ENCODE measurements at regions not wholly inside any gene's neighbourhood (a gene's known extent, or its start where the extent isn't known, plus 50 kb on each side); places are given as distances from the start of the nearest gene placed in this dataset.

GRCh38 chr3:69535613-69536012 lies 149.7 kb upstream of the FRMD4B start:
- no peak for TF ChIP-seq CTCF (IDR thresholded peaks at IDR 0.05)
- no peak for TF ChIP-seq ZFX (IDR thresholded peaks at IDR 0.05; ENCODE audit: borderline replicate concordance)

GRCh38 chr3:69532547-69533224 lies 146.8 kb upstream of the FRMD4B start:
- TF ChIP-seq ZFX (IDR thresholded peaks at IDR 0.05; ENCODE audit: borderline replicate concordance) (no peak), CTCF (IDR thresholded peaks at IDR 0.05) (no peak)
- H3K27ac ChIP-seq, result no peak overlapping the region

More at GRCh38 chr3:69535613-69536012, 149.7 kb upstream of the FRMD4B start:
- no peak overlapping the region for H3K27ac ChIP-seq

- no peak for TF ChIP-seq ZFX (IDR thresholded peaks at IDR 0.05; ENCODE audit: borderline replicate concordance)
- TF ChIP-seq CTCF (IDR thresholded peaks at IDR 0.05), result no peak
- no peak overlapping the region for H3K27ac ChIP-seq
Observed at GRCh38 chr3:69531576-69532546, 146.0 kb upstream of the FRMD4B start.

GRCh38 chr3:69530554-69530953 lies 144.7 kb upstream of the FRMD4B start:
- TF ChIP-seq CTCF (IDR thresholded peaks at IDR 0.05), result no peak
- TF ChIP-seq ZFX (IDR thresholded peaks at IDR 0.05; ENCODE audit: borderline replicate concordance), result no peak
- H3K27ac ChIP-seq, result no peak overlapping the region

- H3K27ac ChIP-seq, result no peak overlapping the region
- no peak for TF ChIP-seq CTCF (IDR thresholded peaks at IDR 0.05)
- TF ChIP-seq ZFX (IDR thresholded peaks at IDR 0.05; ENCODE audit: borderline replicate concordance), result no peak
Observed at GRCh38 chr3:69527498-69527897, 141.6 kb upstream of the FRMD4B start.

- no peak overlapping the region for H3K27ac ChIP-seq
- TF ChIP-seq ZFX (IDR thresholded peaks at IDR 0.05; ENCODE audit: borderline replicate concordance) (no peak), CTCF (IDR thresholded peaks at IDR 0.05) (no peak)
Observed at GRCh38 chr3:69524816-69525215, 138.9 kb upstream of the FRMD4B start.

GRCh38 chr3:69521286-69521685 lies 135.4 kb upstream of the FRMD4B start:
- TF ChIP-seq CTCF (IDR thresholded peaks at IDR 0.05), result no peak
- TF ChIP-seq ZFX (IDR thresholded peaks at IDR 0.05; ENCODE audit: borderline replicate concordance), result no peak

More at GRCh38 chr3:69521286-69521685, 135.4 kb upstream of the FRMD4B start:
- no peak overlapping the region for H3K27ac ChIP-seq

All from 22Rv1 (cell line).